ENCODE measurements at regions not wholly inside any gene's neighbourhood (a gene's known extent, or its start where the extent isn't known, plus 50 kb on each side); places are given as distances from the start of the nearest gene placed in this dataset.

DNA sequence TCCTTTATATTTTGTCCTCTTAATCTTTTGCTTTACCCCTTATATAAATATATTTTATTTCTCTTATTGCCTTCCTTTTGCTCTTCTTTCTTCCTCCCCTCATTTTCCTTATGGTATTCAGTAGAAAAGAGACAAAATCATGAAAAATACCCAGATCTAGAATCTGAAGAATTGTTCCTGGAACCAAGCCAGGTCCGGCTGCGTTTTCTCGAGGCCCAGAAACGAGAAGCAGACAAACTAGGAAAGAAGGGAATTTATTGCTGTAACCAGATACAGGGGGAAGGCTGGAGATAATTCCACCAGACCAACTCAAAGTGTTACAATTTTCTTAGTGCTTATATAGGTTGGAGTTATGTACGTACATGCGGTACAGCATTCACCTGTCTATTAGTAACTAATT lies 328.7 kb downstream of the GABRG1 start:
- H3K4me1 Mint-ChIP-seq = no peaks in the 10 kb centered on the region

DNA sequence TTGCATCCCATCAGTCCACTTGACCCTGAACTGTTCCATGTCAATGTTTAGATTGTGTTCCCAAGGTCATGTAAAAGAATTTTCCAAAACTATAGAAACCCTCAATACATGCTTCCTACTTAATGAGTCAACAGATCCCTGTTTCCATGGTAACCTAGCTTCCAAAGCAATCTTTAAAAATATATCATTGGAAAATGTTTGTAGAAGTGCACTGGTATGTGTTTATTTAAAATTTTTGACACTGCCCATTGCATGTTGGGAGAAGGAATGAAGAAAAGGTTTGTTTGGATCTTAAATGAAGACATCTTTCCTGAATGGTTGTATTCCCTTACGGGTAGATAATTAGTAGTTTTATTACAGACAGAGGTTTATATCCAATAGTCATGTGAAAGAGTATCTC lies 345.3 kb downstream of the GABRG1 start:
- Mint-ChIP-seq H3K27ac (ENCODE audit: unreplicated experiment) (no peak overlapping the region), H3K36me3 (ENCODE audit: low read depth) (no peaks in the 10 kb centered on the region), H3K4me1 (no peaks in the 10 kb centered on the region), H3K9me3 (peaks cover 2% of the 10 kb centered on the region), H3K4me3 (no peak overlapping the region), H3K27me3 (ENCODE audit: low read depth) (peaks cover 6% of the 10 kb centered on the region)
- DNase-seq (ENCODE audit: low read depth, low spot score) = no peak
- TF ChIP-seq, protein P1, sequence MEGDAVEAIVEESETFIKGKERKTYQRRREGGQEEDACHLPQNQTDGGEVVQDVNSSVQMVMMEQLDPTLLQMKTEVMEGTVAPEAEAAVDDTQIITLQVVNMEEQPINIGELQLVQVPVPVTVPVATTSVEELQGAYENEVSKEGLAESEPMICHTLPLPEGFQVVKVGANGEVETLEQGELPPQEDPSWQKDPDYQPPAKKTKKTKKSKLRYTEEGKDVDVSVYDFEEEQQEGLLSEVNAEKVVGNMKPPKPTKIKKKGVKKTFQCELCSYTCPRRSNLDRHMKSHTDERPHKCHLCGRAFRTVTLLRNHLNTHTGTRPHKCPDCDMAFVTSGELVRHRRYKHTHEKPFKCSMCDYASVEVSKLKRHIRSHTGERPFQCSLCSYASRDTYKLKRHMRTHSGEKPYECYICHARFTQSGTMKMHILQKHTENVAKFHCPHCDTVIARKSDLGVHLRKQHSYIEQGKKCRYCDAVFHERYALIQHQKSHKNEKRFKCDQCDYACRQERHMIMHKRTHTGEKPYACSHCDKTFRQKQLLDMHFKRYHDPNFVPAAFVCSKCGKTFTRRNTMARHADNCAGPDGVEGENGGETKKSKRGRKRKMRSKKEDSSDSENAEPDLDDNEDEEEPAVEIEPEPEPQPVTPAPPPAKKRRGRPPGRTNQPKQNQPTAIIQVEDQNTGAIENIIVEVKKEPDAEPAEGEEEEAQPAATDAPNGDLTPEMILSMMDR (conservative IDR thresholded peaks at IDR 0.05) = no peak

More for the DNA sequence above, 328.7 kb downstream of the GABRG1 start:
- TF ChIP-seq, protein P1 (conservative IDR thresholded peaks at IDR 0.05) = no peak
- Mint-ChIP-seq H3K9me3 (no peaks in the 10 kb centered on the region), H3K4me3 (no peak overlapping the region), H3K27me3 (ENCODE audit: low read depth) (peaks cover 13% of the 10 kb centered on the region), H3K27ac (ENCODE audit: unreplicated experiment) (no peak overlapping the region), H3K36me3 (ENCODE audit: low read depth) (no peaks in the 10 kb centered on the region)
- no peak for DNase-seq (ENCODE audit: low read depth, low spot score)

DNA sequence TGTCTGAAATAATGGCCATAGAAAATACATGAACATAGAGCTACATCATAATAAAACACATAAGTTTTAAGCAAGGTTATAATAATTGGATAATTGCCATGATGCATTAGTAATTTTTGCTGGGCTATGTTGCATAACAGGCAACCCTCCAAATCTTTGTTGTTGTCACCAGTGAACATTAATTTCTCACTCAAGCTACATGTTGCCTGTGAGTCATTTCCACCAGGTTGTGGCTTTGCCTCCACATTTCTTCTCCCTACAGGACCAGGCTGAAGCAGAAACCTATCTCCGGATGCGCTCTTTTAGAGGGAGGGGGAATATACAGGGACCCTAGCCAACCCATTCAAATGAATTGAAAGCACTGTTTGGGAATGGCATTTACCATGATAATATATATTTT lies 347.7 kb downstream of the GABRG1 start:
- peaks cover 6% of the 10 kb centered on the region for H3K27me3 Mint-ChIP-seq (ENCODE audit: low read depth)
- TF ChIP-seq, protein P1 (conservative IDR thresholded peaks at IDR 0.05) = no peak
- peaks cover 2% of the 10 kb centered on the region for H3K9me3 Mint-ChIP-seq
- no peak overlapping the region for H3K27ac Mint-ChIP-seq (ENCODE audit: unreplicated experiment)
- no peak for DNase-seq (ENCODE audit: low read depth, low spot score)
- H3K36me3 Mint-ChIP-seq (ENCODE audit: low read depth) = no peaks in the 10 kb centered on the region
- no peak overlapping the region for H3K4me3 Mint-ChIP-seq
- H3K4me1 Mint-ChIP-seq = no peaks in the 10 kb centered on the region

DNA sequence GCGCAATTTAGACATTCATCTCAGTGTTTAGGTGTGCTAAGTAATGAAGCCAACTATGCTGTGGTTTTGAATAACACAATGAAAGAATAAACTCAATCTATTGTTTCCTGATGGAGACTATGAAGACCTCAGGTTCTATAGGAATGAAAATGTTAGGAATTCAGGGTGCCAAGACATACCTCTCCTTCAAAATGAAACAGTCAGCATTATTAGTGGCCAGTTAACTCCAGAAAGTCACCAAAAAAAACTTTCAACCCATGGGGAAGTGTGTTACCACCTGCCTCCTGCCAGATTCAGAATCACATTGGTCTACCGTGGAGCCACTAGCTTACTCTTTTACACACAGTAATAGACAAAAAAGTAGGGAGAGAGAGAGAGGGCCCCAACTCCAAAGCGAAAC lies 352.9 kb downstream of the GABRG1 start:
- TF ChIP-seq, protein P1 (conservative IDR thresholded peaks at IDR 0.05) = no peak
- Mint-ChIP-seq H3K4me1 (no peaks in the 10 kb centered on the region), H3K9me3 (no peaks in the 10 kb centered on the region), H3K27ac (ENCODE audit: unreplicated experiment) (no peak overlapping the region), H3K4me3 (no peak overlapping the region), H3K36me3 (ENCODE audit: low read depth) (no peaks in the 10 kb centered on the region), H3K27me3 (ENCODE audit: low read depth) (peaks cover 2% of the 10 kb centered on the region)
- no peak for DNase-seq (ENCODE audit: low read depth, low spot score)

DNA sequence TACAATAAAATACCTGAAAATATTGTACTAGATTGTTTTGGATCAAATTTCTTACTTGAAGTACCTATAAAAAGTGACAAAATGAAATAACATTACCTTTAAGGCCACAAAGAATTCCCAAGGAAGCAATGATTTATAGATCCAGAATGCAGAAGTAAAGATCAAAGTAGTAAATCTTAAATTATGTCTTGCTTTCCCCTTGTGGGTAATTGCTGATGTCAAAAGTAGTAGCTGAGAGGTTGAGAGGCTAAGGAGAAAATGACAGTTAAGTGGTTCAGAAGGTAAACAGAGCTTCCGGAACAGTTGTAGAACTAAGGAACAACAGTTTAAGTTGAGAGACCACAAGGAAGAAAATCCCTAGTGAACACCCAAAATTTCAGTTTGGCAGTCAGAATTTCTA lies 358.3 kb downstream of the GABRG1 start:
- no peak for DNase-seq (ENCODE audit: low read depth, low spot score)
- TF ChIP-seq, protein P1 (conservative IDR thresholded peaks at IDR 0.05) = no peak
- H3K9me3 Mint-ChIP-seq = no peaks in the 10 kb centered on the region
- no peak overlapping the region for H3K27ac Mint-ChIP-seq (ENCODE audit: unreplicated experiment)
- H3K27me3 Mint-ChIP-seq (ENCODE audit: low read depth) = no peaks in the 10 kb centered on the region
- no peaks in the 10 kb centered on the region for H3K4me1 Mint-ChIP-seq
- H3K4me3 Mint-ChIP-seq = no peak overlapping the region
- H3K36me3 Mint-ChIP-seq (ENCODE audit: low read depth) = no peaks in the 10 kb centered on the region
